GM12878 (cell line): ENCODE measurements at regions not wholly inside any gene's neighbourhood (a gene's known extent, or its start where the extent isn't known, plus 50 kb on each side); places are given as distances from the start of the nearest gene placed in this dataset.

ENCODE experiments used
- ATF7 ChIP-seq: fragments of 450-650 bp; IDR thresholded peaks from 2 replicates; pipeline ENCODE4 v1.6.1; 2016; ENCODE audit warnings: low read depth, mild to moderate bottlenecking
- BCLAF1 ChIP-seq: fragments of 450-650 bp; IDR thresholded peaks from 2 replicates; pipeline ENCODE4 v1.6.1; 2017; ENCODE audit warnings: antibody characterized with exemption, mild to moderate bottlenecking, moderate library complexity
- DPF2 ChIP-seq: fragments of 450-650 bp; IDR thresholded peaks from 2 replicates; pipeline ENCODE4 v1.6.1; 2017; ENCODE audit warnings: mild to moderate bottlenecking
- EZH2 ChIP-seq: IDR thresholded peaks from 2 replicates; pipeline ENCODE4 v1.6.1; 2012; ENCODE audit warnings: low read depth, mild to moderate bottlenecking, control low read depth, inconsistent platforms, low read length, borderline replicate concordance; ENCODE audit not compliant: control insufficient read depth
- FOS ChIP-seq: IDR thresholded peaks from 3 replicates; pipeline ENCODE4 v1.6.1; 2011; ENCODE audit warnings: borderline replicate concordance; ENCODE audit not compliant: insufficient read length; ENCODE audit errors: extremely low read depth
- NFYA ChIP-seq: IDR thresholded peaks from 2 replicates; pipeline ENCODE4 v1.6.1; 2011; ENCODE audit warnings: low read depth, mild to moderate bottlenecking, low read length, improper control_type of control experiment, borderline replicate concordance
- POLR2A ChIP-seq: IDR thresholded peaks from 2 replicates; pipeline ENCODE4 v1.6.1; 2011; ENCODE audit warnings: low read depth, mild to moderate bottlenecking, low read length
- POLR2AphosphoS5 ChIP-seq: IDR thresholded peaks from 2 replicates; pipeline ENCODE4 v1.6.1; 2011; ENCODE audit warnings: mild to moderate bottlenecking, low read length, inconsistent platforms
- RCOR1 ChIP-seq: conservative IDR thresholded peaks from 2 replicates; pipeline ENCODE4 v1.6.1; 2012; ENCODE audit warnings: low read depth, low read length, improper control_type of control experiment
- ZNF24 ChIP-seq: fragments of 450-650 bp; IDR thresholded peaks from 2 replicates; pipeline ENCODE4 v1.6.1; 2017; ENCODE audit warnings: antibody characterized with exemption, mild to moderate bottlenecking
- TF ChIP-seq, protein P1 (sequence below), 3 experiments: IDR thresholded peaks in 2 of 3; conservative IDR thresholded peaks in 1 of 3; 2 replicates each; pipeline ENCODE4 v1.5.1; 2011; ENCODE audit warnings: low read depth in 3 of 3, low read length in 3 of 3, mild to moderate bottlenecking in 3 of 3, control low read depth in 2 of 3, moderate library complexity in 2 of 3, inconsistent platforms in 1 of 3, mixed read lengths in 1 of 3; ENCODE audit not compliant: control insufficient read depth in 2 of 3, insufficient read depth in 1 of 3; ENCODE audit errors: extremely low read depth in 1 of 3
- TF ChIP-seq, protein P2 (sequence below): fragments of 450-650 bp; IDR thresholded peaks from 2 replicates; pipeline ENCODE4 v1.6.1; 2016; ENCODE audit warnings: mild to moderate bottlenecking

DNA sequence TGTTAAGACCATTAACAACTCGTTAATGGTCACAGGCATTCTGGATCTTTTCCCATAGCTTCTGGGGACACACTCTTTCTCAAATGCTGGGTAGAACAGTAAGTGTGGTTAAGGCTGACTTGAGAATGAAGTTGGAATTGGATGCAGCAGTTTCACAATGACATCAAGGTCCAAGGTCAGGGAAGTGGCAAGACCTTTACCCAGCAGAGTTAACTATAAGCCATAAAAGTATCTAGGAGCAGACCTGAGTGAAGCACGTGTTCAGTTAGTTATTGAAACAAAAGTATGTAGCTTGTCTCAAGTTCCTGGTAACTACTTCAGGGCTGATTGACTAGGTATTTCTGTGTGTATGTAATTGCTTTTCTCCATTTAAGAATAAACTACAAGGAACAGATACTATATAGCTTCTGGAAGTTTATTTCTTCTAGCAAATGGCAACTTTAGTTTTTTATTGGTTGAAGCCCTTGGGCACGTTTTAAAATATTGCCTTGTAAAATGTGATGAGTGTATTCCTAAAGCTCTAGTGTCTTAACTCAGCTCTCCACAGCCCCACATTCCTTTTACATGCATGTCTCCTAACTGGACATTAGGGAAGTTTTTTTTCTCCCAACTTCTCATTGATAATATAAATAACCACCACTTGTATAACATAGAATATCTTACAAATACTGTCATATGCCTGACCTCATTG lies 479.0 kb upstream of the CITED2 start:
- TF ChIP-seq ZNF24: no peak
- no peak for TF ChIP-seq FOS
- TF ChIP-seq, protein P1, sequence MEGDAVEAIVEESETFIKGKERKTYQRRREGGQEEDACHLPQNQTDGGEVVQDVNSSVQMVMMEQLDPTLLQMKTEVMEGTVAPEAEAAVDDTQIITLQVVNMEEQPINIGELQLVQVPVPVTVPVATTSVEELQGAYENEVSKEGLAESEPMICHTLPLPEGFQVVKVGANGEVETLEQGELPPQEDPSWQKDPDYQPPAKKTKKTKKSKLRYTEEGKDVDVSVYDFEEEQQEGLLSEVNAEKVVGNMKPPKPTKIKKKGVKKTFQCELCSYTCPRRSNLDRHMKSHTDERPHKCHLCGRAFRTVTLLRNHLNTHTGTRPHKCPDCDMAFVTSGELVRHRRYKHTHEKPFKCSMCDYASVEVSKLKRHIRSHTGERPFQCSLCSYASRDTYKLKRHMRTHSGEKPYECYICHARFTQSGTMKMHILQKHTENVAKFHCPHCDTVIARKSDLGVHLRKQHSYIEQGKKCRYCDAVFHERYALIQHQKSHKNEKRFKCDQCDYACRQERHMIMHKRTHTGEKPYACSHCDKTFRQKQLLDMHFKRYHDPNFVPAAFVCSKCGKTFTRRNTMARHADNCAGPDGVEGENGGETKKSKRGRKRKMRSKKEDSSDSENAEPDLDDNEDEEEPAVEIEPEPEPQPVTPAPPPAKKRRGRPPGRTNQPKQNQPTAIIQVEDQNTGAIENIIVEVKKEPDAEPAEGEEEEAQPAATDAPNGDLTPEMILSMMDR (IDR thresholded peaks at IDR 0.05 in 2 of 3, conservative IDR thresholded peaks at IDR 0.05 in 1 of 3; ENCODE audit: control insufficient read depth in 2 of 3, extremely low read depth in 1 of 3, insufficient read depth in 1 of 3, low read depth in 3 of 3, low read length in 3 of 3): no peak
- no peak for TF ChIP-seq POLR2A
- TF ChIP-seq DPF2: no peak
- no peak for TF ChIP-seq RCOR1
- no peak for TF ChIP-seq NFYA
- no peak for TF ChIP-seq EZH2
- TF ChIP-seq ATF7: no peak
- TF ChIP-seq, protein P2, sequence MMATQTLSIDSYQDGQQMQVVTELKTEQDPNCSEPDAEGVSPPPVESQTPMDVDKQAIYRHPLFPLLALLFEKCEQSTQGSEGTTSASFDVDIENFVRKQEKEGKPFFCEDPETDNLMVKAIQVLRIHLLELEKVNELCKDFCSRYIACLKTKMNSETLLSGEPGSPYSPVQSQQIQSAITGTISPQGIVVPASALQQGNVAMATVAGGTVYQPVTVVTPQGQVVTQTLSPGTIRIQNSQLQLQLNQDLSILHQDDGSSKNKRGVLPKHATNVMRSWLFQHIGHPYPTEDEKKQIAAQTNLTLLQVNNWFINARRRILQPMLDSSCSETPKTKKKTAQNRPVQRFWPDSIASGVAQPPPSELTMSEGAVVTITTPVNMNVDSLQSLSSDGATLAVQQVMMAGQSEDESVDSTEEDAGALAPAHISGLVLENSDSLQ: no peak
- no peak for TF ChIP-seq POLR2AphosphoS5
- no peak for TF ChIP-seq BCLAF1
